ENCODE measurements at regions not wholly inside any gene's neighbourhood (a gene's known extent, or its start where the extent isn't known, plus 50 kb on each side); places are given as distances from the start of the nearest gene placed in this dataset.

DNA sequence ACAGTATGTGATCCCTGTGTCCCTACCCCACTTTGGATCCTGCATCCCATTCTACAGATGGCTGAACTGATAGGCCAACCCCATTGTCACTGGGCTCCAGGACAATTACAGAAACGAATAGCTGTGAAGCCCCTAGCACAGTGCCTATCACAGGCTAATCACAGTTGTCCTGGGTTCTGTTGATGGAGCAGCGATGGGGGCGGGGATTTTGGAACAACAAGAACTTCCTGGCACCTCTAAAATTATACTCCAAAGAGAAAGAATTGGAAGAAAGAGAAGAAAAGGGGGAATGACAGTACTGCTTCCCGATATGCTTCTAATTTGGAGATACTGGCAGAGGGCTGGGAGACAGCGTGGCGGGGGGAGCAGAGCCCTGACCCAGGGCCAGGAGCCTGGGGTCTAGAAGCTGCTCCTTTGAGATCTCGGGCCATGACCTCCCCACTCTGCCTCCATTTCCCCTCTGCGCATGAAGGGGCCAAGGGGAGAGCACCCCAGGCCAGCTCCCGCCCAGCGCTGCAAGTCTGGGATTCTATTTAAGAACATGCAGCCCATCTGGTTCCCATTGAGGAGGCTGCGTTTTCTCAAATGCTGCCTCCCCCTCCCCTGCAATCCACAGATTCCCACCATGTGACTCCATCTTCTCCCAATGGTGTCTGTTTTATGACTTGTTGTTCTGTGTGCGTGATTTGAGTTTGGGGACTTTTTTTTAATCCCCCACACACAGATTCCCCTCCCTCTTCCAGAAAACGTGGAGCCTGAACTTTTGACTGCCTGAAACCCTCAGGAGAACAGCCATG is 202.7 kb downstream of the CYP26B1 start:
- no peak for TF ChIP-seq TBP (IDR thresholded peaks at IDR 0.05; ENCODE audit: low read depth, low read length)
- TF ChIP-seq, protein P1, sequence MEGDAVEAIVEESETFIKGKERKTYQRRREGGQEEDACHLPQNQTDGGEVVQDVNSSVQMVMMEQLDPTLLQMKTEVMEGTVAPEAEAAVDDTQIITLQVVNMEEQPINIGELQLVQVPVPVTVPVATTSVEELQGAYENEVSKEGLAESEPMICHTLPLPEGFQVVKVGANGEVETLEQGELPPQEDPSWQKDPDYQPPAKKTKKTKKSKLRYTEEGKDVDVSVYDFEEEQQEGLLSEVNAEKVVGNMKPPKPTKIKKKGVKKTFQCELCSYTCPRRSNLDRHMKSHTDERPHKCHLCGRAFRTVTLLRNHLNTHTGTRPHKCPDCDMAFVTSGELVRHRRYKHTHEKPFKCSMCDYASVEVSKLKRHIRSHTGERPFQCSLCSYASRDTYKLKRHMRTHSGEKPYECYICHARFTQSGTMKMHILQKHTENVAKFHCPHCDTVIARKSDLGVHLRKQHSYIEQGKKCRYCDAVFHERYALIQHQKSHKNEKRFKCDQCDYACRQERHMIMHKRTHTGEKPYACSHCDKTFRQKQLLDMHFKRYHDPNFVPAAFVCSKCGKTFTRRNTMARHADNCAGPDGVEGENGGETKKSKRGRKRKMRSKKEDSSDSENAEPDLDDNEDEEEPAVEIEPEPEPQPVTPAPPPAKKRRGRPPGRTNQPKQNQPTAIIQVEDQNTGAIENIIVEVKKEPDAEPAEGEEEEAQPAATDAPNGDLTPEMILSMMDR (IDR thresholded peaks at IDR 0.05; ENCODE audit: control extremely low read depth in 1 of 3, insufficient read depth in 1 of 3, low read depth in 1 of 3, low read length in 3 of 3) = no peak
